K562 (cell line): ENCODE measurements at regions not wholly inside any gene's neighbourhood (a gene's known extent, or its start where the extent isn't known, plus 50 kb on each side); places are given as distances from the start of the nearest gene placed in this dataset.

Experiments used
- ATAC-seq: fragments of 200-7000 bp; cut with Tn5 transposase; 3 replicates; pipeline ENCODE4 v1.9.1; 2020; ENCODE audit warnings: moderate library complexity
- BruUV-seq: library from RNA; stranded (reverse); fragments of 400-500 nt; replicated peaks from 2 replicates; lab custom pipeline; 2021; lab: Mats Ljungman, UMichigan
- CTCF ChIA-PET: fragments of 300-600 bp; formaldehyde crosslinking; extraction: SDS; loops from one replicate; lab custom pipeline; 2021; ENCODE audit warnings: low intra/inter-chr PET ratio; lab: Yijun Ruan, JAX
- POLR2A ChIA-PET: fragments of 300-600, 350-650 bp; sonication (Branson Sonifier 250); formaldehyde crosslinking; extraction: SDS; loops from one replicate; lab custom pipeline; 2021; ENCODE audit warnings: antibody characterized with exemption, inconsistent platforms; lab: Yijun Ruan, JAX
- DNase-seq, 4 experiments: peaks; one replicate each; pipeline versions ENCODE4 v3.0.0 to v3.0.0-alpha.2; 2011 to 2018; ENCODE audit warnings: low spot score in 3 of 4, mixed read lengths in 3 of 4; ENCODE audit errors: extremely low read depth in 1 of 4
- FAIRE-seq: peaks from 2 replicates; lab custom pipeline; 2011; peaks lifted over from hg19 to GRCh38; lab: Jason Lieb, UNC
- H2AFZ ChIP-seq: 2 replicates; pipeline ENCODE4 v1.6.0; 2011; ENCODE audit warnings: low read depth, low read length, control low read depth, inconsistent platforms
- H3K27ac ChIP-seq: fragments of 200-600 bp; 3 replicates; pipeline ENCODE4 v1.8.0; 2011; ENCODE audit warnings: low read depth, mild to moderate bottlenecking, control low read depth, inconsistent platforms, low read length, moderate library complexity, mixed read lengths; ENCODE audit errors: extremely low read depth
- H3K27me3 ChIP-seq, 2 experiments: fragments of 300-600 bp in 1 of 2; 2 replicates in 1 of 2; 3 replicates in 1 of 2; pipeline versions ENCODE4 v1.6.0 to v1.8.0; 2011; ENCODE audit warnings: inconsistent platforms in 2 of 2, low read length in 2 of 2, mild to moderate bottlenecking in 1 of 2, mixed read lengths in 1 of 2, moderate library complexity in 1 of 2; ENCODE audit not compliant: control insufficient read depth in 2 of 2, insufficient read depth in 2 of 2
- H3K36me3 ChIP-seq: fragments of 300-600 bp; 3 replicates; pipeline ENCODE4 v1.8.0; 2011; ENCODE audit warnings: mild to moderate bottlenecking, low read length, inconsistent platforms; ENCODE audit not compliant: control insufficient read depth, insufficient read depth
- H3K4me1 ChIP-seq, 2 experiments: fragments of 200-600 bp in 1 of 2; replicated peaks in 1 of 2; 2 replicates in 1 of 2; 3 replicates in 1 of 2; pipeline versions ENCODE4 v1.5.1 to v1.8.0; 2011; ENCODE audit warnings: inconsistent platforms in 2 of 2, low read length in 2 of 2, mild to moderate bottlenecking in 1 of 2, mixed read lengths in 1 of 2, moderate library complexity in 1 of 2; ENCODE audit not compliant: control insufficient read depth in 2 of 2, insufficient read depth in 2 of 2
- H3K4me2 ChIP-seq: 2 replicates; pipeline ENCODE4 v1.6.1; 2011; ENCODE audit warnings: low read length, control low read depth, inconsistent platforms, mixed read lengths; ENCODE audit not compliant: insufficient read depth
- H3K4me3 ChIP-seq: fragments of 200-600 bp; sonication (generic), shearing (Covaris generic); 2 replicates; pipeline ENCODE4 v1.5.1; 2016; ENCODE audit warnings: control low read depth, inconsistent platforms
- H3K79me2 ChIP-seq: fragments of 200-600 bp; 3 replicates; pipeline ENCODE4 v1.8.0; 2011; ENCODE audit warnings: low read length, inconsistent platforms; ENCODE audit not compliant: control insufficient read depth, insufficient read depth
- H3K9ac ChIP-seq, 2 experiments: 2 replicates each; pipeline versions ENCODE4 v1.6.0 to v1.6.1; 2011; ENCODE audit warnings: low read depth in 2 of 2, low read length in 2 of 2, control low read depth in 1 of 2, inconsistent platforms in 1 of 2, mild to moderate bottlenecking in 1 of 2, mixed read lengths in 1 of 2; ENCODE audit not compliant: insufficient read depth in 1 of 2
- H3K9me1 ChIP-seq: one replicate; pipeline ENCODE4 v1.6.0; 2011; ENCODE audit warnings: inconsistent platforms, mild to moderate bottlenecking, low read length, moderate library complexity; ENCODE audit not compliant: control insufficient read depth, insufficient read depth
- H3K9me3 ChIP-seq: replicated peaks from 2 replicates; pipeline ENCODE4 v1.5.1; 2011; ENCODE audit warnings: low read depth, low read length, inconsistent platforms; ENCODE audit not compliant: control insufficient read depth, insufficient read depth
- H4K20me1 ChIP-seq: replicated peaks from 2 replicates; pipeline ENCODE4 v1.6.1; 2011; ENCODE audit warnings: low read length, inconsistent platforms, mixed read lengths; ENCODE audit not compliant: control insufficient read depth, insufficient read depth
- CREB3 ChIP-seq: fragments of 450-650 bp; conservative IDR thresholded peaks from 2 replicates; pipeline ENCODE4 v1.6.1; 2016; ENCODE audit warnings: missing genetic modification characterization, low read depth, mild to moderate bottlenecking, missing compliant biosample characterization, moderate library complexity
- KLF6 ChIP-seq: fragments of 250-450 bp; sonication (Bioruptor Pico); IDR thresholded peaks from 2 replicates; pipeline ENCODE4 v1.4.0; 2020; ENCODE audit warnings: mild to moderate bottlenecking, moderate library complexity, borderline replicate concordance
- PKNOX1 ChIP-seq: fragments of 450-650 bp; IDR thresholded peaks from 2 replicates; pipeline ENCODE4 v1.6.1; 2016
- TRIM25 ChIP-seq: fragments of 450-650 bp; IDR thresholded peaks from 2 replicates; pipeline ENCODE4 v1.7.0; 2016; ENCODE audit warnings: borderline replicate concordance
- ZC3H4 ChIP-seq: sonication (generic); formaldehyde crosslinking; IDR thresholded peaks from 2 replicates; pipeline ENCODE4 v1.9.0; 2021; ENCODE audit warnings: missing genetic modification reagents, borderline replicate concordance
- ZNF274 ChIP-seq: IDR thresholded peaks from 2 replicates; pipeline ENCODE4 v1.6.1; 2011; ENCODE audit warnings: low read depth, mild to moderate bottlenecking, low read length, moderate library complexity, borderline replicate concordance
- ZNF586 ChIP-seq: fragments of 450-650 bp; formaldehyde crosslinking; conservative IDR thresholded peaks from 2 replicates; pipeline ENCODE4 v1.4.0; 2020; ENCODE audit warnings: mild to moderate bottlenecking, moderate library complexity
- WGBS: fragments of 100-300 bp; shearing (Covaris generic); methylation state at CpG from one replicate; pipeline ENCODE4 v1.1.6; 2016; ENCODE audit warnings: low coverage, mixed read lengths; ENCODE audit not compliant: insufficient coverage; ENCODE audit errors: missing lambda C conversion rate; 5-methylcytosine and 5-hydroxymethylcytosine counted together
- in situ Hi-C: fragments of 300-500 bp; cut with MboI; formaldehyde crosslinking; loops from 4 replicates; pipeline ENCODE4 v1.15.0; 2018; ENCODE audit warnings: inconsistent platforms, mixed read lengths
- intact Hi-C: fragments of 100-400 bp; cut with micrococcal nuclease; formaldehyde crosslinking; loops from 2 replicates; pipeline ENCODE4 v1.14.2; 2022

- FAIRE-seq, result no peak
- in situ Hi-C loops, result no loop called here
Measured at GRCh38 chr15:69934607-69935006, 163.1 kb downstream of the TLE3 start.

GRCh38 chr15:69939513-69940440, 157.9 kb downstream of the TLE3 start:
- H3K4me1 ChIP-seq, result no peaks in the 10 kb centered on the region; a peak in 1 of 5 replicates
- in situ Hi-C loops, result no loop called here
- H3K9me3 ChIP-seq, result no peaks in the 10 kb centered on the region
- H3K9me1 ChIP-seq, result no peaks in the 10 kb centered on the region
- WGBS, result 1% methylated on average over 7 of the region's 7 CpGs
- H3K27me3 ChIP-seq, result peaks cover 3 to 29% of the 10 kb centered on the region in 2 experiments; a peak in 3 of 5 replicates
- DNase-seq (no peak), ATAC-seq (no peak), FAIRE-seq (no peak)
- no peaks in the 10 kb centered on the region for H3K79me2 ChIP-seq
- H3K4me2 ChIP-seq, result no peak overlapping the region
- H3K9ac ChIP-seq, result no peak overlapping the region
- ChIA-PET CTCF (no interaction called here), POLR2A (interaction anchor here (0.6 to 1.1 kb wide), 2 partner anchors 16 to 500 kb away, joined by 3 read pairs; no protein-coding TSS in a partner anchor)
- H3K36me3 ChIP-seq, result no peaks in the 10 kb centered on the region
- H2AFZ ChIP-seq, result no peak overlapping the region
- H3K27ac ChIP-seq, result no peak overlapping the region
- intact Hi-C loops, result no loop called here
- no TSS peak for BruUV-seq
- no peaks in the 10 kb centered on the region for H4K20me1 ChIP-seq
- no peak overlapping the region for H3K4me3 ChIP-seq
- no peak for TF ChIP-seq PKNOX1
- no peak for TF ChIP-seq CREB3 (tag)
- no peak for TF ChIP-seq ZNF274
- no peak for TF ChIP-seq ZC3H4 (CRISPR knock-in tag)
- no peak for TF ChIP-seq TRIM25
- TF ChIP-seq KLF6 (CRISPR knock-in tag), result no peak

More at GRCh38 chr15:69934607-69935006, 163.1 kb downstream of the TLE3 start:
- no peaks in the 10 kb centered on the region for H3K36me3 ChIP-seq
- BruUV-seq, result no TSS peak
- no peaks in the 10 kb centered on the region for H4K20me1 ChIP-seq
- 0% methylated on average over 4 of the region's 4 CpGs for WGBS
- CTCF ChIA-PET, result no interaction called here
- intact Hi-C loops, result no loop called here
- no peaks in the 10 kb centered on the region for H3K4me1 ChIP-seq
- H3K27ac ChIP-seq, result no peak overlapping the region
- no peaks in the 10 kb centered on the region for H3K79me2 ChIP-seq
- no peak overlapping the region for H3K4me2 ChIP-seq
- DNase-seq (no peak), ATAC-seq (no peak)
- POLR2A ChIA-PET, result no interaction called here
- H2AFZ ChIP-seq, result no peak overlapping the region
- H3K9ac ChIP-seq, result no peak overlapping the region
- no peaks in the 10 kb centered on the region for H3K9me1 ChIP-seq
- H3K4me3 ChIP-seq, result no peak overlapping the region
- no peak for TF ChIP-seq ZNF586
- H3K9me3 ChIP-seq, result no peaks in the 10 kb centered on the region
- peaks cover 0 to 2% of the 10 kb centered on the region in 2 experiments; a peak in 1 of 5 replicates for H3K27me3 ChIP-seq
